ENCODE measurements at regions not wholly inside any gene's neighbourhood (a gene's known extent, or its start where the extent isn't known, plus 50 kb on each side); places are given as distances from the start of the nearest gene placed in this dataset.
"Not testable (repeated sequence)": the region's sequence is repeated elsewhere in the genome, so short reads cannot be mapped to it uniquely, and the experiment has no call there.

DNA sequence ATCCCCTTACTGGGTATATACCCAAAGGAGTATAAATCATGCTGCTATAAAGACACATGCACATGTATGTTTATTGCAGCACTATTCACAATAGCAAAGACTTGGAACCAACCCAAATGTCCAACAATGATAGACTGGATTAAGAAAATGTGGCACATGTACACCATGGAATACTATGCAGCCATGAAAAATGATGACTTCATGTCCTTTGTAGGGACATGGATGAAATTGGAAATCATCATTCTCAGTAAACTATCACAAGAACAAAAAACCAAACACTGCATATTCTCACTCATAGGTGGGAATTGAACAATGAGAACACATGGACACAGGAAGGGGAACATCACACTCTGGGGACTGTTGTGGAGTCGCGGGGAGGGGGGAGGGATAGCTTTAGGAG lies 161.7 kb upstream of the PHACTR1 start:
- TF ChIP-seq SP1 (CRISPR knock-in tag; conservative IDR thresholded peaks at IDR 0.05); NR2C2 (CRISPR knock-in tag; IDR thresholded peaks at IDR 0.05); ZNF121 (CRISPR knock-in tag; IDR thresholded peaks at IDR 0.05); ZNF671 (CRISPR knock-in tag; IDR thresholded peaks at IDR 0.05); ATF1 (CRISPR knock-in tag; IDR thresholded peaks at IDR 0.05); ZBTB21 (CRISPR knock-in tag; IDR thresholded peaks at IDR 0.05; ENCODE audit: borderline replicate concordance): not testable (repeated sequence)
- TF ChIP-seq, protein P1, sequence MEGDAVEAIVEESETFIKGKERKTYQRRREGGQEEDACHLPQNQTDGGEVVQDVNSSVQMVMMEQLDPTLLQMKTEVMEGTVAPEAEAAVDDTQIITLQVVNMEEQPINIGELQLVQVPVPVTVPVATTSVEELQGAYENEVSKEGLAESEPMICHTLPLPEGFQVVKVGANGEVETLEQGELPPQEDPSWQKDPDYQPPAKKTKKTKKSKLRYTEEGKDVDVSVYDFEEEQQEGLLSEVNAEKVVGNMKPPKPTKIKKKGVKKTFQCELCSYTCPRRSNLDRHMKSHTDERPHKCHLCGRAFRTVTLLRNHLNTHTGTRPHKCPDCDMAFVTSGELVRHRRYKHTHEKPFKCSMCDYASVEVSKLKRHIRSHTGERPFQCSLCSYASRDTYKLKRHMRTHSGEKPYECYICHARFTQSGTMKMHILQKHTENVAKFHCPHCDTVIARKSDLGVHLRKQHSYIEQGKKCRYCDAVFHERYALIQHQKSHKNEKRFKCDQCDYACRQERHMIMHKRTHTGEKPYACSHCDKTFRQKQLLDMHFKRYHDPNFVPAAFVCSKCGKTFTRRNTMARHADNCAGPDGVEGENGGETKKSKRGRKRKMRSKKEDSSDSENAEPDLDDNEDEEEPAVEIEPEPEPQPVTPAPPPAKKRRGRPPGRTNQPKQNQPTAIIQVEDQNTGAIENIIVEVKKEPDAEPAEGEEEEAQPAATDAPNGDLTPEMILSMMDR (IDR thresholded peaks at IDR 0.05): not testable (repeated sequence)
- TF ChIP-seq, protein P2, sequence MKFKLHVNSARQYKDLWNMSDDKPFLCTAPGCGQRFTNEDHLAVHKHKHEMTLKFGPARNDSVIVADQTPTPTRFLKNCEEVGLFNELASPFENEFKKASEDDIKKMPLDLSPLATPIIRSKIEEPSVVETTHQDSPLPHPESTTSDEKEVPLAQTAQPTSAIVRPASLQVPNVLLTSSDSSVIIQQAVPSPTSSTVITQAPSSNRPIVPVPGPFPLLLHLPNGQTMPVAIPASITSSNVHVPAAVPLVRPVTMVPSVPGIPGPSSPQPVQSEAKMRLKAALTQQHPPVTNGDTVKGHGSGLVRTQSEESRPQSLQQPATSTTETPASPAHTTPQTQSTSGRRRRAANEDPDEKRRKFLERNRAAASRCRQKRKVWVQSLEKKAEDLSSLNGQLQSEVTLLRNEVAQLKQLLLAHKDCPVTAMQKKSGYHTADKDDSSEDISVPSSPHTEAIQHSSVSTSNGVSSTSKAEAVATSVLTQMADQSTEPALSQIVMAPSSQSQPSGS (CRISPR knock-in tag; IDR thresholded peaks at IDR 0.05; ENCODE audit: borderline replicate concordance, low read depth): not testable (repeated sequence)
- TF ChIP-seq, protein P3, sequence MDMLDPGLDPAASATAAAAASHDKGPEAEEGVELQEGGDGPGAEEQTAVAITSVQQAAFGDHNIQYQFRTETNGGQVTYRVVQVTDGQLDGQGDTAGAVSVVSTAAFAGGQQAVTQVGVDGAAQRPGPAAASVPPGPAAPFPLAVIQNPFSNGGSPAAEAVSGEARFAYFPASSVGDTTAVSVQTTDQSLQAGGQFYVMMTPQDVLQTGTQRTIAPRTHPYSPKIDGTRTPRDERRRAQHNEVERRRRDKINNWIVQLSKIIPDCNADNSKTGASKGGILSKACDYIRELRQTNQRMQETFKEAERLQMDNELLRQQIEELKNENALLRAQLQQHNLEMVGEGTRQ (CRISPR knock-in tag; IDR thresholded peaks at IDR 0.05): not testable (repeated sequence)
- TF ChIP-seq, protein P4, sequence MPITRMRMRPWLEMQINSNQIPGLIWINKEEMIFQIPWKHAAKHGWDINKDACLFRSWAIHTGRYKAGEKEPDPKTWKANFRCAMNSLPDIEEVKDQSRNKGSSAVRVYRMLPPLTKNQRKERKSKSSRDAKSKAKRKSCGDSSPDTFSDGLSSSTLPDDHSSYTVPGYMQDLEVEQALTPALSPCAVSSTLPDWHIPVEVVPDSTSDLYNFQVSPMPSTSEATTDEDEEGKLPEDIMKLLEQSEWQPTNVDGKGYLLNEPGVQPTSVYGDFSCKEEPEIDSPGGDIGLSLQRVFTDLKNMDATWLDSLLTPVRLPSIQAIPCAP (CRISPR knock-in tag; IDR thresholded peaks at IDR 0.05): not testable (repeated sequence)
- TF ChIP-seq, protein P5, sequence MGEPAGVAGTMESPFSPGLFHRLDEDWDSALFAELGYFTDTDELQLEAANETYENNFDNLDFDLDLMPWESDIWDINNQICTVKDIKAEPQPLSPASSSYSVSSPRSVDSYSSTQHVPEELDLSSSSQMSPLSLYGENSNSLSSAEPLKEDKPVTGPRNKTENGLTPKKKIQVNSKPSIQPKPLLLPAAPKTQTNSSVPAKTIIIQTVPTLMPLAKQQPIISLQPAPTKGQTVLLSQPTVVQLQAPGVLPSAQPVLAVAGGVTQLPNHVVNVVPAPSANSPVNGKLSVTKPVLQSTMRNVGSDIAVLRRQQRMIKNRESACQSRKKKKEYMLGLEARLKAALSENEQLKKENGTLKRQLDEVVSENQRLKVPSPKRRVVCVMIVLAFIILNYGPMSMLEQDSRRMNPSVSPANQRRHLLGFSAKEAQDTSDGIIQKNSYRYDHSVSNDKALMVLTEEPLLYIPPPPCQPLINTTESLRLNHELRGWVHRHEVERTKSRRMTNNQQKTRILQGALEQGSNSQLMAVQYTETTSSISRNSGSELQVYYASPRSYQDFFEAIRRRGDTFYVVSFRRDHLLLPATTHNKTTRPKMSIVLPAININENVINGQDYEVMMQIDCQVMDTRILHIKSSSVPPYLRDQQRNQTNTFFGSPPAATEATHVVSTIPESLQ (CRISPR knock-in tag; IDR thresholded peaks at IDR 0.05): not testable (repeated sequence)
